ENCODE measurements at regions not wholly inside any gene's neighbourhood (a gene's known extent, or its start where the extent isn't known, plus 50 kb on each side); places are given as distances from the start of the nearest gene placed in this dataset.

DNA sequence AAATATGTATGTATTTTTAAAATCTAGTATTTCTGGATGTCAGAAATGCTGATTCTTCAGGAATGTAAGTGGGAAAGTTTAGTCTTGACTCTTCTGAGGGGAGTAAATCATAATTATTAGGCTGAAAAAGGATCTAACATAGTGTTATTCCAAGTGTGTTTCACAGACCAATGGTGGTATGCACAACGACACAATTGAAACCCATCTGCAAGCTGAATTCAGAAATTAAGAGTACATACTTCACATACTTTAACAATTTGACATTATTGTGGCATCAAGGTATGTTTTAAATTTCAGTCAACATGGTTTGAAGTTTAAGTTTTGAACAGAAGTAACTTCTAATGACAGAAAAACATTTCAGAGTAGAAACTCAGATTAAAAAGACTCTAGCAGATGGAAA, 236.7 kb downstream of the SLC7A11 start:
- peaks cover 2% of the 10 kb centered on the region for H3K27me3 Mint-ChIP-seq (ENCODE audit: unreplicated experiment)
- H3K4me1 Mint-ChIP-seq (ENCODE audit: low read depth, unreplicated experiment), result no peaks in the 10 kb centered on the region
- H3K27ac Mint-ChIP-seq (ENCODE audit: unreplicated experiment), result no peak overlapping the region
- no peak overlapping the region for H3K4me3 Mint-ChIP-seq (ENCODE audit: unreplicated experiment)
- TF ChIP-seq, protein P1, sequence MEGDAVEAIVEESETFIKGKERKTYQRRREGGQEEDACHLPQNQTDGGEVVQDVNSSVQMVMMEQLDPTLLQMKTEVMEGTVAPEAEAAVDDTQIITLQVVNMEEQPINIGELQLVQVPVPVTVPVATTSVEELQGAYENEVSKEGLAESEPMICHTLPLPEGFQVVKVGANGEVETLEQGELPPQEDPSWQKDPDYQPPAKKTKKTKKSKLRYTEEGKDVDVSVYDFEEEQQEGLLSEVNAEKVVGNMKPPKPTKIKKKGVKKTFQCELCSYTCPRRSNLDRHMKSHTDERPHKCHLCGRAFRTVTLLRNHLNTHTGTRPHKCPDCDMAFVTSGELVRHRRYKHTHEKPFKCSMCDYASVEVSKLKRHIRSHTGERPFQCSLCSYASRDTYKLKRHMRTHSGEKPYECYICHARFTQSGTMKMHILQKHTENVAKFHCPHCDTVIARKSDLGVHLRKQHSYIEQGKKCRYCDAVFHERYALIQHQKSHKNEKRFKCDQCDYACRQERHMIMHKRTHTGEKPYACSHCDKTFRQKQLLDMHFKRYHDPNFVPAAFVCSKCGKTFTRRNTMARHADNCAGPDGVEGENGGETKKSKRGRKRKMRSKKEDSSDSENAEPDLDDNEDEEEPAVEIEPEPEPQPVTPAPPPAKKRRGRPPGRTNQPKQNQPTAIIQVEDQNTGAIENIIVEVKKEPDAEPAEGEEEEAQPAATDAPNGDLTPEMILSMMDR (IDR thresholded peaks at IDR 0.05; ENCODE audit: partially characterized antibody, unreplicated experiment), result no peak
- DNase-seq, result no peak
- H3K36me3 Mint-ChIP-seq (ENCODE audit: unreplicated experiment), result no peaks in the 10 kb centered on the region
- H3K9me3 Mint-ChIP-seq (ENCODE audit: unreplicated experiment), result no peaks in the 10 kb centered on the region

DNA sequence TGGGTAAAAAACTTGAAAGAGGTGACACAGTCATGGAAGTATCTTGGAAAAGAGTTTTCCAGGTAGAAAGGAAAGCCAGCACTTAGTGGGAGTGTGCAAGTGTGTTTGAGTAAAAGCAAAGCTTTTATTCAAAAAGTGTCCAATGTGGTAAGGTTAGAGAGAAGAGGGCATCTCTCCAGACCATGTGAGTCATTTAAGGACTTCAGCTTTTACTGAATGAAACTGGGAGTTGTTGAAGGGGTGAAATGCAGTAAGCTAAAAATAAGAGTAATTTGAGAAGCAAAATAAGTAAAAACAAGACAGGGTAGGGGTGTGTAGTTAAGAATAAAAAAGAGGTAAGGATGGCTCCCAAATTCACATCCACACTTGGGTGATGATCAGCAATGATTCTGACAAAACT, 238.9 kb downstream of the SLC7A11 start:
- TF ChIP-seq, protein P1 (IDR thresholded peaks at IDR 0.05; ENCODE audit: partially characterized antibody, unreplicated experiment), result no peak
- DNase-seq, result no peak
- H3K4me1 Mint-ChIP-seq (ENCODE audit: low read depth, unreplicated experiment), result no peaks in the 10 kb centered on the region
- no peaks in the 10 kb centered on the region for H3K9me3 Mint-ChIP-seq (ENCODE audit: unreplicated experiment)
- no peaks in the 10 kb centered on the region for H3K27me3 Mint-ChIP-seq (ENCODE audit: unreplicated experiment)
- no peak overlapping the region for H3K27ac Mint-ChIP-seq (ENCODE audit: unreplicated experiment)
- no peaks in the 10 kb centered on the region for H3K36me3 Mint-ChIP-seq (ENCODE audit: unreplicated experiment)
- no peak overlapping the region for H3K4me3 Mint-ChIP-seq (ENCODE audit: unreplicated experiment)

DNA sequence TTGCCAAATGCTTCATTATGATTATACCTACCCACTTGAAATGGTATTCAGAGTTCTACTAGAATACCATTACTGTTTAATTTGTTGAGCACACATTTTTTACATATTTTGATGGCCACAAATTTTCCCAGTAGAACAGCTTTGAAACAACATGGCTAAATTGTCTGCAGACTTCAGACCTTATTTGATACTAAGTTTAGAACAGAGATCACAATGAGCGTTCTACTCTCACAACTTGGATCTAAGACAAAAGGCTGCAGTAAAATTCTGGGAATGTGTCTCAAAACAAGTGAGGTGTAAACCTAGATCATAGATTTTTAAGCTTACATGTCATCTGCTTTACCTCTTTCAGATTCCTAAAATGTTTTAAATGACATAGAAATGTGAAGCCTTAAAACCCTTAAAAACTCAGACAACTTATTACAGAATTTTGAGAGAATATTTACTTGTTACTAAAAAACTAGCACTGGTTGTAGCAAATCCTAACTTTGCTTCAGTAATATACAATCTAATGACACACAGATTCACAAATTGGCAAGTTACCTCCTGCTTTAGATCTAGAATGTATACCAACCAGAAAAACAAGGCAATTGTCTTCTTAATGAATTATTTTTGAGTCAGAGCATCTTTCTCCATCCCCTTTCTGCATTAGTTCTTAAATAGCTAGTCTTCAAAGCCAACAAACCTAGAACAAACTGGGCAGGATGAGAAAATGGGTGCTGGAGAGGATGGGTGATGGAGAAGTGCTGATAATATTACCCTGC, 243.3 kb downstream of the SLC7A11 start:
- Mint-ChIP-seq H3K27ac (ENCODE audit: unreplicated experiment) (no peak overlapping the region), H3K4me3 (ENCODE audit: unreplicated experiment) (no peak overlapping the region), H3K9me3 (ENCODE audit: unreplicated experiment) (no peaks in the 10 kb centered on the region), H3K36me3 (ENCODE audit: unreplicated experiment) (no peaks in the 10 kb centered on the region), H3K27me3 (ENCODE audit: unreplicated experiment) (peaks cover 1% of the 10 kb centered on the region), H3K4me1 (ENCODE audit: low read depth, unreplicated experiment) (no peaks in the 10 kb centered on the region)
- no peak for DNase-seq
- TF ChIP-seq, protein P1 (IDR thresholded peaks at IDR 0.05; ENCODE audit: partially characterized antibody, unreplicated experiment), result no peak

DNA sequence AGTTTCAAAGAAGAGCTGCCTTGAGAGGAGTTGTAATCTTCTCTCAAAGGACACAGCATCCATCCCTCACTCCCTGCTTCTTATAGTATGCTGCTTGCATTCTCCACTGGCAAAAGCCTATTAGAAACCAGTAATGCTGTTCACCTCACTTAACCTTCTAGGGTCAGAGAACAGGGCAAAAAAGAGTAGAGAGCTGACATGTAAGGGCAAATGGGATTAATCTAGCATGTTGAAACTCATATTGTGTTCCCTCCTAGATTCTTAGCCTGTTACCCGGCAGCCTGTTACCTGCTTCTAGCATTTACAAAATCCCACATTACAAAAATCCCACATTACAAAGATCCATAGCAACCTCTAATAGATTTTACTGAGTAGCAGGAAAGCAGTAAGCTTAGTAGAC, 244.7 kb downstream of the SLC7A11 start:
- no peaks in the 10 kb centered on the region for H3K4me1 Mint-ChIP-seq (ENCODE audit: low read depth, unreplicated experiment)
- no peak for DNase-seq
- H3K4me3 Mint-ChIP-seq (ENCODE audit: unreplicated experiment), result no peak overlapping the region
- H3K27me3 Mint-ChIP-seq (ENCODE audit: unreplicated experiment), result peaks cover 1% of the 10 kb centered on the region
- H3K27ac Mint-ChIP-seq (ENCODE audit: unreplicated experiment), result no peak overlapping the region
- no peaks in the 10 kb centered on the region for H3K36me3 Mint-ChIP-seq (ENCODE audit: unreplicated experiment)
- TF ChIP-seq, protein P1 (IDR thresholded peaks at IDR 0.05; ENCODE audit: partially characterized antibody, unreplicated experiment), result no peak
- H3K9me3 Mint-ChIP-seq (ENCODE audit: unreplicated experiment), result no peaks in the 10 kb centered on the region

DNA sequence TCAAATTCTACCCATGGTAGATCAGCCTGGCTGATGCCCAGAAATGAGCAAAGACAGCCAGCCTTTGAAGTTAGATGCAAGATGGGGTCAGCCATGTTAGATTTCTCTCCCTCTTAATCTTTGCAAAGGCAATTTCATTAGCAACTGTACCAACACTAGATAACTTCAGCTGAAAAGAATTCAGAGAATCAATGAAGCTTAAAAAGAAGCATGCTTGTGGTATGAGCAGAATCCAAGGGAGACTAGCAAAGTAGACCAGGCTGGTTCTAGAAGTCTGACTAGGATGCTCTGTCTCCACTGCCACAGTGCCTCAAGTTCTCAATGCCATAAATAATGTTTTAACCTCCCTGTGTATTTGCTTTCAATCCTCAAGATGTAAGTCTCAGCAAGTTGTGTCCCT, 247.3 kb downstream of the SLC7A11 start:
- Mint-ChIP-seq H3K36me3 (ENCODE audit: unreplicated experiment) (no peaks in the 10 kb centered on the region), H3K27me3 (ENCODE audit: unreplicated experiment) (peaks cover 1% of the 10 kb centered on the region), H3K4me3 (ENCODE audit: unreplicated experiment) (no peak overlapping the region), H3K4me1 (ENCODE audit: low read depth, unreplicated experiment) (no peaks in the 10 kb centered on the region), H3K27ac (ENCODE audit: unreplicated experiment) (no peak overlapping the region), H3K9me3 (ENCODE audit: unreplicated experiment) (no peaks in the 10 kb centered on the region)
- no peak for DNase-seq
- TF ChIP-seq, protein P1 (IDR thresholded peaks at IDR 0.05; ENCODE audit: partially characterized antibody, unreplicated experiment), result no peak

All from glutamatergic neuron (in vitro differentiated cells).